GM12878 (cell line): ENCODE measurements at regions not wholly inside any gene's neighbourhood (a gene's known extent, or its start where the extent isn't known, plus 50 kb on each side); places are given as distances from the start of the nearest gene placed in this dataset.

ENCODE experiments used
- CTCF ChIP-seq, 3 experiments: IDR thresholded peaks in 2 of 3; conservative IDR thresholded peaks in 1 of 3; 2 replicates each; pipeline ENCODE4 v1.5.1; 2011; ENCODE audit warnings: low read depth in 3 of 3, low read length in 3 of 3, mild to moderate bottlenecking in 3 of 3, control low read depth in 2 of 3, moderate library complexity in 2 of 3, inconsistent platforms in 1 of 3, mixed read lengths in 1 of 3; ENCODE audit not compliant: control insufficient read depth in 2 of 3, insufficient read depth in 1 of 3; ENCODE audit errors: extremely low read depth in 1 of 3
- DPF2 ChIP-seq: fragments of 450-650 bp; IDR thresholded peaks from 2 replicates; pipeline ENCODE4 v1.6.1; 2017; ENCODE audit warnings: mild to moderate bottlenecking
- GABPA ChIP-seq: IDR thresholded peaks from 2 replicates; pipeline ENCODE4 v1.6.1; 2014; ENCODE audit warnings: antibody characterized with exemption, low read depth, mild to moderate bottlenecking, inconsistent platforms
- SREBF2 ChIP-seq: IDR thresholded peaks from 2 replicates; pipeline ENCODE4 v1.6.1; 2012; ENCODE audit warnings: mild to moderate bottlenecking, low read length

GRCh38 chr6:8764733-8765132, 329.4 kb upstream of the SLC35B3 start:
- no peak for TF ChIP-seq DPF2
- TF ChIP-seq SREBF2 = no peak
- no peak for TF ChIP-seq GABPA
- TF ChIP-seq CTCF (IDR thresholded peaks at IDR 0.05 in 2 of 3, conservative IDR thresholded peaks at IDR 0.05 in 1 of 3; ENCODE audit: control insufficient read depth in 2 of 3, extremely low read depth in 1 of 3, insufficient read depth in 1 of 3, low read depth in 3 of 3, low read length in 3 of 3) = no peak
